TTC549 (cell line): ENCODE measurements at regions not wholly inside any gene's neighbourhood (a gene's known extent, or its start where the extent isn't known, plus 50 kb on each side); places are given as distances from the start of the nearest gene placed in this dataset.

ENCODE experiments used
- FAIRE-seq: peaks from 2 replicates; lab custom pipeline; 2012; peaks lifted over from hg19 to GRCh38; lab: Jason Lieb, UNC

GRCh38 chr15:85977586-85977985 lies 102.1 kb upstream of the AGBL1 start:
- FAIRE-seq: no peak

GRCh38 chr15:85979929-85980328 lies 99.7 kb upstream of the AGBL1 start:
- FAIRE-seq: no peak

- FAIRE-seq: no peak
These were observed 98.7 kb upstream of the AGBL1 start for GRCh38 chr15:85980946-85981345.

GRCh38 chr15:85984241-85984640 lies 95.4 kb upstream of the AGBL1 start:
- no peak for FAIRE-seq

DNA sequence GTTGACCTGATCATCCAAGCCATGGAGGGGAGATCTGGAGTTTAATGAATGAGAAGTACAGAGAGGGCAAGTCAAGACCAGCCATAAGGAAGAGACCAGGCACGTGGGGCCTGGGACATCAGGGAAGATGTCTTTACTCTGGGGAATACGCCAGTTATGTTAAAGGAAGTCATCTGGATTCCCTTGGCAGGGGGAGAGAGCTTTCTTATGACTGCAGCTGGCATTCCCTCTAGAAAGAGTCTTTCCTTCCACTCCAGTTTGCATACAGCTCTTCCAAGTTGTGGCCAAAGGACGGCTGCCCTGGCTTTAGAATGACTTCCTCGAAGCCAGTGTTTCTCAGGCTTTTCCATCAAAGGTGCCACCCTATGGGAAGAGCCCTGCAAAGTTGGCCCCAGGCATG lies 93.6 kb upstream of the AGBL1 start:
- FAIRE-seq: no peak

DNA sequence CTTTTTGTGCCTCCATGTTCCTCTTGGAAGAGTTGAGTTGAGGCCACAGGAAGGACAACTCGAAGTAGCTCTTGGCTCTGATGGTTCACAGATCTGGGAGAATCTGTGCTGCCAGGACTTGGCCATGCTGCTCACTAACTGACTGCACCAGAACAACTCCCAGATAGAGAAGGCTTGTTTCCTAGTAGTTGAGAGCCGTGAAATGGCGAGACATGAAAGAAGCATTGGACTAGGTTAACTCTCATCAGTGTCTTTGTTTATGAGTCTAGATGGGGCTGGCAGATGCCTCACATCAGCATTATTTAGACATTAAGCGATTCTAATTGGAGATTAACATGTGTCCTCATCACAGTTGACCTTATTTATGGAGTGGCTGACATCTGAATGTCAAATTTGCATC lies 92.9 kb upstream of the AGBL1 start:
- FAIRE-seq: no peak

GRCh38 chr15:85988741-85989140 lies 90.9 kb upstream of the AGBL1 start:
- no peak for FAIRE-seq

- FAIRE-seq: no peak
These were observed 87.4 kb upstream of the AGBL1 start for GRCh38 chr15:85992224-85992623.

GRCh38 chr15:85993116-85993515 lies 86.6 kb upstream of the AGBL1 start:
- no peak for FAIRE-seq

GRCh38 chr15:85997618-85998017 lies 82.1 kb upstream of the AGBL1 start:
- FAIRE-seq: no peak

GRCh38 chr15:85999658-86000057 lies 80.0 kb upstream of the AGBL1 start:
- FAIRE-seq: no peak

DNA sequence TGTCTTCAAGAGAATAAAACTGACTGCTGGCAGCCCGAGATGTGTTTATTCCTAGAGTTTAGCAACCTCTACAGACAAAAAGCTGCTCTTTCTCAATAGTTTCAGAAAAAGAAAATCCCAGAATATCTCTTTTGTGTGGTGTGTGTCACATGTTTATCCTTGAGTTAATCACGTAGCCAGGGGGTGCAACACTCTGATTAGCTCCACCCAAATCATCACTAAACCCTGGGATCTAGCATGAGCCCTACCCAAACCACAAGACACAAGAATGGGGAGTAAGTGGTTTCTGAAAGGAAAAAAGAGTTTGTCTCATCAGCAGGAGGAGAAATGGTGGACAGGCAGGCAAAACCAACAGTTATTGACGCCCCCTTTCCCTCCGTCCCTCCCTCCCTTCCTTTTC lies 78.5 kb upstream of the AGBL1 start:
- no peak for FAIRE-seq

- FAIRE-seq: no peak
These were observed 77.2 kb upstream of the AGBL1 start for GRCh38 chr15:86002444-86002843.

GRCh38 chr15:86004061-86004460 lies 75.6 kb upstream of the AGBL1 start:
- no peak for FAIRE-seq

- FAIRE-seq: no peak
These were observed 73.1 kb upstream of the AGBL1 start for GRCh38 chr15:86006546-86006945.

GRCh38 chr15:86009727-86010126 lies 69.9 kb upstream of the AGBL1 start:
- FAIRE-seq: no peak

DNA sequence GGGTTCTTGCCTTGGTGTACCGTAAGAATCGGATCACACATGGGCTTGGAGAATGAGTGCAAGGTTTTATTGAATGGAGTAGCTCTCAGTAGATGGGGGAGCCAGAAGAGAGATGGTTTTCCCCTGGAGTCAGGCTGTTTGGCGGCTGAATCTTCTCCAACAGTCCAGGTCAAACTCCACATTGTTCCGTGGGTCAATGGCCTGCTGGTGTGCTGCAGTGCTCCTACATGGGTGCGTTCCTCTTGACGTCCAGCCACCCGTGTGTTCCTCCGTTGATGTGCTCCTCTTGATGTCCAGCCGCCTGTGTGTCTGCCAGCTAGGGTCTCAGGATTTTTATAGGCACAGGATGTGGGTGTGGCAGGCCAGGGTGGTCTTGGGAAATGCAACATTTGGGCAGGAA lies 69.3 kb upstream of the AGBL1 start:
- no peak for FAIRE-seq

DNA sequence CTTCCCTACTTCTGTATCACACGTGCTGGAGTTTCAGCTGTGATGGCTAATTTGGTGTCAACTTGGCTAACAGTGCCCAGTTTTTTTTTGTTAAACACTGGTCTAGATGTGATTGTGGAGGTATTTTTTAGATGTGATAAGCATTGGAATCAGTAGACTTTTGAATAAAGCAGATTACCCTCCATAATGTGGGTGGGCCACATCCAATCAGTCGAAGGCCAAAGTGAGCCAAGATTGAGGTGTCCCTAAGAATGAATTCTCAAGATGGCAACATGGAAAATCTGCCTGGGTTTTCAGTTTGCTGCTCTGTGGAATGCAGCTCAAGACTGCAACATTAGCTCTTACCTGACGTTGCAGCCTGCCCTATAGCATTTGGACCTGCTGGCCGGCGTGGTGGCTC lies 68.8 kb upstream of the AGBL1 start:
- no peak for FAIRE-seq

GRCh38 chr15:86014016-86014415 lies 65.7 kb upstream of the AGBL1 start:
- no peak for FAIRE-seq

GRCh38 chr15:86016750-86017149 lies 62.9 kb upstream of the AGBL1 start:
- FAIRE-seq: no peak

DNA sequence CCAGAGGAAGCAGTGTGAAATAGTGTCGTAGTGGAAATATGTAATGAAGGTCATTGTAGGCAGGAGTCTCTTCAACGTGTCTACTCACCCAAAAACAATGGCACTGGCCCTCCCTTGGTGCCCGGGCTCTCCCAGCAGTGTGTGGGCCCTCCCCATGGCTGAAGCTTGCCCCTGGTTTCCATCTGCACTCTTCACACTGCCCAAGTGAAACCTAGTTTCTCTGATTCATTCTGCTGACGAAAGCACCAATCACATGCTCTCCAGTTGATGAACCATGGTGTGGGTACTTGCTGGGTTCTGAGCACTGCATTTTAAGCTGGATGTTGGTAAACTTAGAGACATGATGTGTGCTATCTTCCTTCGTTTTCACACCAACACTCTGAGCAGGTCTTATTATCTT lies 61.0 kb upstream of the AGBL1 start:
- FAIRE-seq: no peak

DNA sequence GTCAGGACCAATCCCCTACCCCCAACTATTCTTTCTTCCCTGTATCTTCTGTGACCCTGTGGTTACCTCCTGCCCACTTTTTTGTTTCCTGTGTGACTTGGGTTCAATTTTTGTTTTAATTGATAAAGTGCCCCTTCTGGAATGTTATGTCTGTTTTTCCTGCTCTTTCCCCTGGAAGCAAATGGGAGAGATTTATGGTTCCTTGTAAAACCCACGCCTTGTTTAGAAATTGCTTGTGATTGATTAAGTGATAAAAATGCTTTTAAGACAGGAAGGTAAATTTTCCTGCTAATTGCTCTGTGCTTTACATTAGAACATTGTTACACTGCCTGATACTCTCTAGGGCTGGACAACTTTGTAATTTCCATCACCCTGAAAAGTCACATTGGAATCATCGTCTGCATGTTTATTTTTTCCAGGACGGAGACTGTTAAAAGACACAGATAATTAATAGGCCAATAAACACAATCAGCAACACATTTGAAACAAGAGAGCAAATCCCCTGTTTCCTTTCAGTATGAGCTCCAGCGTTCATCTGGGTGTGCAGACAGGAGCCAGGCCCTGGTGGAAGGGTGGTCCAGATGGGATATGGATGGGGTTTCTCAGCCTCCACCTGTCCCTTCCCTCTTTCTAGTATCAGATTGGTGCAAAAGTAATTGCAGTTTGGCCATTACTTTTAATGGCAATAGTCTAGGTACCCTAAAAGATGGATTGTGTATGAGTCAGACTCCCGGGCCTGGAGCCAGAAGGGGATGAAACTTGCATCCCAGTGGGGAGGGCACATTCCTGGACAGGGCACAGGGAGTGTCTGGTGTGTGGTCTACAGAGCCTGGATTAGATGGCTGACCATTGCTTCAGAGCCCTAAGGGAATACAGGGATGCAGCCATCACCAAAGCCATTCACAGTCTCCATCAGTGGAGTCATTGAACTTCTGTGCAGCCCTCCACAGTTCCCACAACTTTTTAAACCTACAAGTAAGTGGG lies 58.1 kb upstream of the AGBL1 start:
- no peak for FAIRE-seq

DNA sequence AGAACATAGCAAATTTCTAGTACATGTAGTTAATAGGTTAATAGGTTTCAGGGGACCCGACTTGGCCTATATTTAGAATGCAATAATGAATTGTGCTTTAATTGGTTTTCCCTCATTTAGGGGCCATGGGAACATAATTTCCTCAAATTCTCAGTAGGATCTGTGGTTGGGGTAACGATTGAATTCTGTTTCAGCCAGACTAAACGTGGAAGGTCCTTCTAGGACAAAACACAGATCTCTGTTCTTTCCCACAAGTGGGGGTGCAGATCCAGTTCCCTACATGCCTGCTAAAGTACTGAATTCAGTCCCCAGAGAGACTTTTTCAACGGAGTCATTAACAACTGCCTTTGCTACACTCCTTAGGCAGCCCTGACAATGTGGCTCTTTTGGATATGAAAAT lies 50.7 kb upstream of the AGBL1 start:
- FAIRE-seq: no peak
